CD1c-positive myeloid dendritic cell (primary cell): ENCODE measurements at regions not wholly inside any gene's neighbourhood (a gene's known extent, or its start where the extent isn't known, plus 50 kb on each side); places are given as distances from the start of the nearest gene placed in this dataset.

ENCODE experiments used
- DNase-seq: peaks from one replicate; pipeline ENCODE4 v3.0.0-alpha.2; 2016; ENCODE audit errors: extremely low spot score

GRCh38 chr6:129778793-129779192 lies 68.8 kb upstream of the ARHGAP18 start:
- no peak for DNase-seq

- peak; percentile 41 for DNase-seq
Observed at GRCh38 chr6:129777371-129777770, 67.4 kb upstream of the ARHGAP18 start.

GRCh38 chr6:129776542-129777330 lies 66.8 kb upstream of the ARHGAP18 start:
- peak; percentile 33 for DNase-seq

GRCh38 chr6:129774697-129775447 lies 64.9 kb upstream of the ARHGAP18 start:
- DNase-seq: peak; percentile 77

- no peak for DNase-seq
Observed at GRCh38 chr6:129773304-129773703, 63.3 kb upstream of the ARHGAP18 start.

GRCh38 chr6:129771678-129772077 lies 61.7 kb upstream of the ARHGAP18 start:
- no peak for DNase-seq

- no peak for DNase-seq
Observed at GRCh38 chr6:129767776-129768485, 58.0 kb upstream of the ARHGAP18 start.

- peak; percentile 53 for DNase-seq
Observed at GRCh38 chr6:129766959-129767728, 57.2 kb upstream of the ARHGAP18 start.

GRCh38 chr6:129764761-129765407 lies 54.9 kb upstream of the ARHGAP18 start:
- DNase-seq: peak; percentile 15

- DNase-seq: no peak
Observed at GRCh38 chr6:129759796-129760605, 50.0 kb upstream of the ARHGAP18 start.
